Prostate gland (tissue), 2 donors: ENCODE measurements at regions not wholly inside any gene's neighbourhood (a gene's known extent, or its start where the extent isn't known, plus 50 kb on each side); places are given as distances from the start of the nearest gene placed in this dataset.

ENCODE experiments used
- DNase-seq: peaks from one replicate; pipeline ENCODE4 v3.0.0-alpha.2; 2019; ENCODE audit warnings: low spot score
- H3K27ac ChIP-seq, 2 donors: fragments of 200-600 bp; sonication (generic); 2 replicates each; pipeline ENCODE4 v1.5.1; 2017 to 2019
- H3K27me3 ChIP-seq: fragments of 200-600 bp; sonication (generic); replicated peaks from 2 replicates; pipeline ENCODE4 v1.5.1; 2019; ENCODE audit not compliant: insufficient read depth
- H3K36me3 ChIP-seq, 2 donors: fragments of 200-600 bp; sonication (generic); 1 replicate in 1 of 2; 2 replicates in 1 of 2; pipeline versions ENCODE4 v1.5.1 to v1.8.1; 2017 to 2019
- H3K4me1 ChIP-seq: fragments of 200-600 bp; sonication (generic); replicated peaks from 2 replicates; pipeline ENCODE4 v1.5.1; 2019
- H3K4me3 ChIP-seq, 2 donors: fragments of 200-600 bp; sonication (generic); 2 replicates each; pipeline ENCODE4 v1.5.1; 2017 to 2019
- H3K9me3 ChIP-seq: fragments of 200-600 bp; sonication (generic); 2 replicates; pipeline ENCODE4 v1.5.1; 2017
- POLR2A ChIP-seq: fragments of 450-650 bp; IDR thresholded peaks from one replicate; pipeline ENCODE4 v1.6.1; 2016; ENCODE audit warnings: antibody characterized with exemption, mild to moderate bottlenecking
- POLR2AphosphoS5 ChIP-seq: sonication (generic); formaldehyde crosslinking; IDR thresholded peaks from one replicate; pipeline ENCODE4 v1.6.1; 2017; ENCODE audit warnings: antibody characterized with exemption
- WGBS: methylation state at CpG from one replicate; pipeline ENCODE4 v1.1.5; 2018; 5-methylcytosine and 5-hydroxymethylcytosine counted together
- intact Hi-C: fragments of 100-400 bp; cut with DNase I; formaldehyde crosslinking; loops from one replicate; pipeline ENCODE4 v1.14.2; 2022
- TF ChIP-seq, protein P1 (sequence below), 4 experiments: fragments of 200-600 bp in 2 of 4; fragments of 450-650 bp in 2 of 4; sonication (generic) in 2 of 4; IDR thresholded peaks; 1 replicate in 3 of 4; 2 replicates in 1 of 4; pipeline ENCODE4 v1.5.1; 2016 to 2019; ENCODE audit warnings: antibody characterized with exemption in 4 of 4, mild to moderate bottlenecking in 2 of 4, moderate library complexity in 2 of 4

DNA sequence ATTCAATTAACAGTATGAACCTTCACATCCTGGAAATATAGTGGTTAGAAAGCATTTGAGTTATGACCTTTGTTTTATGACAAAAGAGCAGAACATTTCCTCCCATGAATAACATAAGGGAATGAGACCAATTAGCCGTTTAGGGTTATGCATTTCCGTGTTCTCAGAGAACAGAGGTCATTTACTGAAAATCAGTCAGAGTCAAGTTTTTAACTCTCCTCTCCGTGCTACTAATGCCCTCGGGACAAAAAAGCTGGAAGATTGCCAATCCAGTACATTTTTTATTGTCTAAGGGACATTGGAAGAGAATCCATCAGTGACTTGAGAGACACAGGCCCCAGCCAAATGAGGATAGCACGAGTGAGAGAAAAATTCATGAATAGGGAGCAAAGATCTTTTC lies 632.7 kb downstream of the RFPL4B start:
- TF ChIP-seq POLR2AphosphoS5: no peak
- TF ChIP-seq, protein P1, sequence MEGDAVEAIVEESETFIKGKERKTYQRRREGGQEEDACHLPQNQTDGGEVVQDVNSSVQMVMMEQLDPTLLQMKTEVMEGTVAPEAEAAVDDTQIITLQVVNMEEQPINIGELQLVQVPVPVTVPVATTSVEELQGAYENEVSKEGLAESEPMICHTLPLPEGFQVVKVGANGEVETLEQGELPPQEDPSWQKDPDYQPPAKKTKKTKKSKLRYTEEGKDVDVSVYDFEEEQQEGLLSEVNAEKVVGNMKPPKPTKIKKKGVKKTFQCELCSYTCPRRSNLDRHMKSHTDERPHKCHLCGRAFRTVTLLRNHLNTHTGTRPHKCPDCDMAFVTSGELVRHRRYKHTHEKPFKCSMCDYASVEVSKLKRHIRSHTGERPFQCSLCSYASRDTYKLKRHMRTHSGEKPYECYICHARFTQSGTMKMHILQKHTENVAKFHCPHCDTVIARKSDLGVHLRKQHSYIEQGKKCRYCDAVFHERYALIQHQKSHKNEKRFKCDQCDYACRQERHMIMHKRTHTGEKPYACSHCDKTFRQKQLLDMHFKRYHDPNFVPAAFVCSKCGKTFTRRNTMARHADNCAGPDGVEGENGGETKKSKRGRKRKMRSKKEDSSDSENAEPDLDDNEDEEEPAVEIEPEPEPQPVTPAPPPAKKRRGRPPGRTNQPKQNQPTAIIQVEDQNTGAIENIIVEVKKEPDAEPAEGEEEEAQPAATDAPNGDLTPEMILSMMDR (IDR thresholded peaks at IDR 0.05): no peak
- TF ChIP-seq POLR2A: no peak
- Histone ChIP-seq H3K9me3 (no peaks in the 10 kb centered on the region), H3K27ac (no peak overlapping the region), H3K27me3 (no peaks in the 10 kb centered on the region), H3K36me3 (no peaks in the 10 kb centered on the region), H3K4me3 (no peak overlapping the region), H3K4me1 (no peaks in the 10 kb centered on the region)
- intact Hi-C loops: no loop called here
- 27% methylated on average over 5 of the region's 5 CpGs for whole genome bisulfite sequencing
- no peak for DNase-seq

DNA sequence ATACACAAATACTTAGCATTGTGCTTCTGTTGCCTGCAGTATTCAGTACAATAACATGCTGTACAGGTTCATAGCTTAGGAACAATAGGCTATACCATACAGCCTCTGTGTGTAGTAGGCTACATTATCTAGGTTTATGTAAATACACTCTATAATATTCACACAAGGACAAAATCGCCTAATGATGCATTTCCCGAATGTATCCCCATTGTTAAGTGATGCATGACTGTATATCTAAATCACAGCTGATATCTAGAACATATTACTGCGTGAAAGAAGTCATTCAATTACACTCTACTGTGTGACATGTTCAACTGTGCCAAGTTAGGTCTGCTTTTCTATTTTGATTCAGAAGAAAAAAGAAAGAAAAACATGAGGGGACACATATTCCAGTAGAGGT lies 633.5 kb downstream of the RFPL4B start:
- intact Hi-C loops: no loop called here
- Histone ChIP-seq H3K4me1 (no peaks in the 10 kb centered on the region), H3K4me3 (no peak overlapping the region), H3K36me3 (no peaks in the 10 kb centered on the region), H3K9me3 (no peaks in the 10 kb centered on the region), H3K27ac (no peak overlapping the region), H3K27me3 (no peaks in the 10 kb centered on the region)
- TF ChIP-seq POLR2AphosphoS5 (no peak), POLR2A (no peak)
- TF ChIP-seq, protein P1 (IDR thresholded peaks at IDR 0.05): no peak
- no peak for DNase-seq
- WGBS: 89% methylated on average over 3 of the region's 3 CpGs

DNA sequence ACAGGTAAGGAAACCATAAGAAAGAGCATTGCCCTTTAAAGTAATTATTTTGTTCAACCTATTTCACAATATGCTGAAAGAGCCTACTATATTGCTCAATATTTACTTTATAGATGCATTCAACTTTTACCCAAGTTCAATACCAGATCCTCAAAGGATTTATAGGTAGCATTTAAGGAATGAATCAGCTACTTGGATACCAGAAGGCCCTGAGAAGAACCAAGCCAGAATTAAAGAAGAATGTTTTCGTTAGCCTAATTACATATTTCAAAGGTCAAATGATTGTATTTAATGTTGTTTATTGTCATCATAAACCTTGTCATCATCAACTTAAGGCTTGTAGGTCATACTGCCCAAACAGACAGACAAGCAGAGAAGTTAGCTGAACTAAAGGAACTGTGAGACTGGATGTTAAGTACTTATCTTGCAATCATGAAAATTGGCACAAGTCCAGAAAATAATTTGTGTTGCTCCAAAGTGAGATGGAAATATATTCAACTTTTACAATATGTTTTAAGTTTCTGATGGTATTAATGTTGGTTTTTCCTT lies 636.7 kb downstream of the RFPL4B start:
- Histone ChIP-seq H3K27ac (no peak overlapping the region), H3K27me3 (no peaks in the 10 kb centered on the region), H3K9me3 (no peaks in the 10 kb centered on the region), H3K36me3 (no peaks in the 10 kb centered on the region), H3K4me1 (no peaks in the 10 kb centered on the region), H3K4me3 (no peak overlapping the region)
- WGBS: 49% methylated on average over 1 of the region's 1 CpG
- intact Hi-C loops: no loop called here
- no peak for DNase-seq
- no peak for TF ChIP-seq POLR2A
- TF ChIP-seq, protein P1 (IDR thresholded peaks at IDR 0.05): no peak
- no peak for TF ChIP-seq POLR2AphosphoS5

DNA sequence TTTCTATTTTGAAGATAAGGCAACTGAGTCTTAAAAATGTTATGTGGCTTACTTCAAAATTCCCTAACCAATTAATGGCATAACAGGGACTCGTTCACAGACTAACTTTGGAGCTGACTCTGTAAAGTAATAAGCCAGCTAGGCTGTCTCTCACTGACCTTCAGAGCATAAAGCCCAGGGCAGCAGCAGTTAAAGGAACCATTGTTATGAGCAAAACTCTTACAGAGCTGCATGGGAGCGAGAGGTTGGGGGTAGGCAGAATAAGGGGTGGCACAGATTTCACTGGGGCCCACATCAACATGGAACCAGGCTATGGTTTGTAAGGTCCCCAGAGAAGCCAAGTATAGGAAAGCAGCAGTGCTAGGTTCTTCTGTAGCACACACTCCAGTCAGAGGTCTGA lies 637.8 kb downstream of the RFPL4B start:
- 88% methylated on average over 2 of the region's 2 CpGs for WGBS
- no peak for DNase-seq
- H3K27ac ChIP-seq: no peak overlapping the region
- TF ChIP-seq, protein P1 (IDR thresholded peaks at IDR 0.05): no peak
- TF ChIP-seq POLR2A (no peak), POLR2AphosphoS5 (no peak)
- H3K4me3 ChIP-seq: no peak overlapping the region
- no peaks in the 10 kb centered on the region for H3K9me3 ChIP-seq
- no peaks in the 10 kb centered on the region for H3K27me3 ChIP-seq
- no peaks in the 10 kb centered on the region for H3K4me1 ChIP-seq
- H3K36me3 ChIP-seq: no peaks in the 10 kb centered on the region
- intact Hi-C loops: no loop called here

DNA sequence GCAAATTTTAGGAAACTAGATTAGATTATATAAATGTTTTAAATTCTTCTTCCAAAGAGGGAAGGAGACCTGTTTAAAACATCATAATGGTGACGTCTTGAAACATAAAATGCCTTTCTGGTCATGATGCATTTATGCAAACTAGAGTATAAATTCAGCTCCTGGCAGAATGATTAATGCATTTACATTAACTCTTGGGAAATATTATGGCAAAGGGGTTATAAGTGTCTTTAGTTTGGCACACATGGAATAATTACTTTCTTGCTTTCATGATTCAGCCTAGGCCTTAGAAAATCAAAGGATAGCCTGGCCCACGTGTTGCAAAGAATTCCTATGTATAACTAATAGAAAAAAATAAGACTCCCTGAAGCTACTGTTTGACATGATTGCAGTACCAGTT lies 639.2 kb downstream of the RFPL4B start:
- H3K27ac ChIP-seq: no peak overlapping the region
- TF ChIP-seq, protein P1 (IDR thresholded peaks at IDR 0.05): no peak
- TF ChIP-seq POLR2A (no peak), POLR2AphosphoS5 (no peak)
- DNase-seq: no peak
- no peak overlapping the region for H3K4me3 ChIP-seq
- H3K9me3 ChIP-seq: no peaks in the 10 kb centered on the region
- WGBS: 62% methylated on average over 2 of the region's 2 CpGs
- H3K27me3 ChIP-seq: no peaks in the 10 kb centered on the region
- no peaks in the 10 kb centered on the region for H3K36me3 ChIP-seq
- intact Hi-C loops: no loop called here
- no peaks in the 10 kb centered on the region for H3K4me1 ChIP-seq
